ENCODE measurements at regions not wholly inside any gene's neighbourhood (a gene's known extent, or its start where the extent isn't known, plus 50 kb on each side); places are given as distances from the start of the nearest gene placed in this dataset.

- Histone ChIP-seq H3K9me2 (replicated peaks; ENCODE audit: control insufficient read depth, low read length) (no peaks in the 10 kb centered on the region), H3K36me3 (ENCODE audit: control insufficient read depth, low read length) (no peaks in the 10 kb centered on the region), H3F3A (ENCODE audit: control insufficient read depth, insufficient read depth) (no peaks in the 10 kb centered on the region), H4K20me1 (ENCODE audit: control insufficient read depth, insufficient read depth, low read depth, low read length) (no peaks in the 10 kb centered on the region), H3K9me3 (ENCODE audit: control insufficient read depth, insufficient read depth, low read length) (no peaks in the 10 kb centered on the region), H3K79me2 (ENCODE audit: control insufficient read depth, low read length) (no peaks in the 10 kb centered on the region), H3K4me3 (ENCODE audit: low read length) (no peak overlapping the region), H3K4me2 (ENCODE audit: low read length) (no peak overlapping the region), H3K27ac (ENCODE audit: low read depth, low read length) (no peak overlapping the region), H3K4me1 (ENCODE audit: control insufficient read depth, low read length) (no peaks in the 10 kb centered on the region), H3K27me3 (ENCODE audit: control insufficient read depth, low read length) (no peaks in the 10 kb centered on the region)
- TF ChIP-seq EZH2phosphoT487 (IDR thresholded peaks at IDR 0.05; ENCODE audit: borderline replicate concordance, low read length): no peak
- TF ChIP-seq CTCF (IDR thresholded peaks at IDR 0.05; ENCODE audit: low read depth, low read length, poor library complexity, severe bottlenecking): no peak
These were observed 201.9 kb downstream of the DIPK2A start for GRCh38 chr3:144173491-144173890.

GRCh38 chr3:144175644-144176425 is 204.2 kb downstream of the DIPK2A start:
- Histone ChIP-seq H3K79me2 (ENCODE audit: control insufficient read depth, low read length) (no peaks in the 10 kb centered on the region), H3K36me3 (ENCODE audit: control insufficient read depth, low read length) (no peaks in the 10 kb centered on the region), H3K4me1 (ENCODE audit: control insufficient read depth, low read length) (no peaks in the 10 kb centered on the region), H3F3A (ENCODE audit: control insufficient read depth, insufficient read depth) (no peaks in the 10 kb centered on the region), H3K9me2 (replicated peaks; ENCODE audit: control insufficient read depth, low read length) (no peaks in the 10 kb centered on the region), H3K27me3 (ENCODE audit: control insufficient read depth, low read length) (no peaks in the 10 kb centered on the region), H3K4me3 (ENCODE audit: low read length) (no peak overlapping the region), H3K9me3 (ENCODE audit: control insufficient read depth, insufficient read depth, low read length) (no peaks in the 10 kb centered on the region), H3K4me2 (ENCODE audit: low read length) (no peak overlapping the region), H3K27ac (ENCODE audit: low read depth, low read length) (no peak overlapping the region), H4K20me1 (ENCODE audit: control insufficient read depth, insufficient read depth, low read depth, low read length) (no peaks in the 10 kb centered on the region)
- TF ChIP-seq CTCF (IDR thresholded peaks at IDR 0.05; ENCODE audit: low read depth, low read length, poor library complexity, severe bottlenecking) (no peak), EZH2phosphoT487 (IDR thresholded peaks at IDR 0.05; ENCODE audit: borderline replicate concordance, low read length) (no peak)

DNA sequence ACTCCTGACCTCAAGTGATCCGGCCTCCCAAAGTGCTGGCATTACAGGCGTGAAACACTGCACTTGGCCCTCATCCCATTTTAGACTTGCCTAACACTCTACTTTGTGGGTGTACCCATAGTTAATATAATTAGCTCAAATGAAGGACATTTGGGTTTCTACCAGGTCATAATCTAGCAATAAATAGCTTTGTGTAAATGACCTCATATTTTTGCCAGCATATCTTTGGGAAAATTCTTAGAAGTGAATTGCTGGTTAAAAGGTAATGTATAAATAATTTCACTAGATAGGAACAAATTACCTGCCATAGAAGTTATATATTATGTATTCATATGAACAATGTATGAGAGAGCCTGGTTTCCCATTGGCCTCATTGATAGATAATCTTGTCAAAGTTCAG is 206.0 kb downstream of the DIPK2A start:
- TF ChIP-seq EZH2phosphoT487 (IDR thresholded peaks at IDR 0.05; ENCODE audit: borderline replicate concordance, low read length): no peak
- TF ChIP-seq CTCF (IDR thresholded peaks at IDR 0.05; ENCODE audit: low read depth, low read length, poor library complexity, severe bottlenecking): no peak
- Histone ChIP-seq H3K9me2 (replicated peaks; ENCODE audit: control insufficient read depth, low read length) (no peaks in the 10 kb centered on the region), H3K79me2 (ENCODE audit: control insufficient read depth, low read length) (no peaks in the 10 kb centered on the region), H3K9me3 (ENCODE audit: control insufficient read depth, insufficient read depth, low read length) (no peaks in the 10 kb centered on the region), H3K4me3 (ENCODE audit: low read length) (no peak overlapping the region), H3K36me3 (ENCODE audit: control insufficient read depth, low read length) (no peaks in the 10 kb centered on the region), H3K4me1 (ENCODE audit: control insufficient read depth, low read length) (no peaks in the 10 kb centered on the region), H4K20me1 (ENCODE audit: control insufficient read depth, insufficient read depth, low read depth, low read length) (no peaks in the 10 kb centered on the region), H3K4me2 (ENCODE audit: low read length) (no peak overlapping the region), H3K27ac (ENCODE audit: low read depth, low read length) (no peak overlapping the region), H3F3A (ENCODE audit: control insufficient read depth, insufficient read depth) (no peaks in the 10 kb centered on the region), H3K27me3 (ENCODE audit: control insufficient read depth, low read length) (no peaks in the 10 kb centered on the region)

Measured in DOHH2 (cell line).